H9 (cell line): ENCODE measurements at regions not wholly inside any gene's neighbourhood (a gene's known extent, or its start where the extent isn't known, plus 50 kb on each side); places are given as distances from the start of the nearest gene placed in this dataset.

Experiments
- DNase-seq: peaks from one replicate; pipeline ENCODE4 v3.0.0-alpha.2; 2017
- H2AFZ ChIP-seq: one replicate; pipeline ENCODE4 v1.6.1; 2013; ENCODE audit warnings: mild to moderate bottlenecking, low read length, control low read depth, moderate library complexity
- H2AK5ac ChIP-seq: 2 replicates; pipeline ENCODE4 v1.6.1; 2013; ENCODE audit warnings: low read length, control low read depth, mixed read lengths; ENCODE audit not compliant: insufficient read length
- H2BK120ac ChIP-seq: one replicate; pipeline ENCODE4 v1.6.1; 2013; ENCODE audit warnings: low read depth, mild to moderate bottlenecking, low read length, control low read depth, inconsistent platforms; ENCODE audit not compliant: poor library complexity, severe bottlenecking
- H2BK12ac ChIP-seq: 2 replicates; pipeline ENCODE4 v1.6.1; 2013; ENCODE audit warnings: low read length, control low read depth, mixed read lengths, low read depth; ENCODE audit not compliant: insufficient read length
- H2BK15ac ChIP-seq: 2 replicates; pipeline ENCODE4 v1.6.1; 2013; ENCODE audit warnings: low read depth, low read length, control low read depth
- H2BK20ac ChIP-seq: one replicate; pipeline ENCODE4 v1.6.1; 2013; ENCODE audit warnings: low read depth, mild to moderate bottlenecking, low read length, control low read depth, inconsistent platforms; ENCODE audit not compliant: poor library complexity, severe bottlenecking
- H2BK5ac ChIP-seq: 2 replicates; pipeline ENCODE4 v1.6.1; 2013; ENCODE audit warnings: low read length, control low read depth, mixed read lengths; ENCODE audit not compliant: insufficient read length
- H3K14ac ChIP-seq: 2 replicates; pipeline ENCODE4 v1.6.1; 2013; ENCODE audit warnings: low read length, control low read depth; ENCODE audit not compliant: insufficient read depth
- H3K18ac ChIP-seq: 2 replicates; pipeline ENCODE4 v1.6.1; 2013; ENCODE audit warnings: low read depth, mild to moderate bottlenecking, mixed read lengths, low read length, control low read depth; ENCODE audit not compliant: insufficient read length
- H3K23ac ChIP-seq: 2 replicates; pipeline ENCODE4 v1.6.1; 2013; ENCODE audit warnings: low read length, control low read depth, mixed read lengths, low read depth; ENCODE audit not compliant: insufficient read length
- H3K23me2 ChIP-seq: 2 replicates; pipeline ENCODE4 v1.6.1; 2013; ENCODE audit warnings: low read depth, mild to moderate bottlenecking, mixed read lengths, low read length, control low read depth; ENCODE audit not compliant: insufficient read length, poor library complexity, severe bottlenecking
- H3K27ac ChIP-seq: 2 replicates; pipeline ENCODE4 v1.5.1; 2013; ENCODE audit warnings: low read length, control low read depth, mixed read lengths, low read depth; ENCODE audit not compliant: insufficient read length
- H3K27me3 ChIP-seq: 2 replicates; pipeline ENCODE4 v1.6.1; 2013; ENCODE audit warnings: low read length, control low read depth, inconsistent platforms; ENCODE audit not compliant: insufficient read depth
- H3K4ac ChIP-seq: 2 replicates; pipeline ENCODE4 v1.6.1; 2013; ENCODE audit warnings: low read depth, mild to moderate bottlenecking, control low read depth, inconsistent platforms, low read length, moderate library complexity
- H3K4me1 ChIP-seq: 2 replicates; pipeline ENCODE4 v1.6.1; 2013; ENCODE audit warnings: low read length, control low read depth, inconsistent platforms; ENCODE audit not compliant: insufficient read depth
- H3K4me2 ChIP-seq: 2 replicates; pipeline ENCODE4 v1.6.1; 2013; ENCODE audit warnings: low read length, control low read depth, mixed read lengths; ENCODE audit not compliant: insufficient read length, insufficient read depth
- H3K56ac ChIP-seq: 2 replicates; pipeline ENCODE4 v1.6.1; 2013; ENCODE audit warnings: low read depth, mild to moderate bottlenecking, mixed read lengths, low read length, control low read depth; ENCODE audit not compliant: insufficient read length
- H3K79me1 ChIP-seq: 2 replicates; pipeline ENCODE4 v1.6.1; 2013; ENCODE audit warnings: low read depth, mild to moderate bottlenecking, moderate library complexity, low read length, control low read depth, inconsistent platforms; ENCODE audit not compliant: insufficient read depth, poor library complexity, severe bottlenecking
- H3K79me2 ChIP-seq: 2 replicates; pipeline ENCODE4 v1.6.1; 2013; ENCODE audit warnings: low read length, control low read depth, inconsistent platforms; ENCODE audit not compliant: insufficient read depth
- H3K9ac ChIP-seq: 2 replicates; pipeline ENCODE4 v1.6.1; 2013; ENCODE audit warnings: low read length, control low read depth, mixed read lengths; ENCODE audit not compliant: insufficient read length; ENCODE audit errors: extremely low read depth
- H3K9me3 ChIP-seq: one replicate; pipeline ENCODE4 v1.6.1; 2013; ENCODE audit warnings: low read depth, low read length, inconsistent platforms; ENCODE audit not compliant: control insufficient read depth
- H3T11ph ChIP-seq: one replicate; pipeline ENCODE4 v1.6.1; 2013; ENCODE audit warnings: mild to moderate bottlenecking, low read length, control low read depth, inconsistent platforms
- H4K20me1 ChIP-seq: one replicate; pipeline ENCODE4 v1.6.1; 2013; ENCODE audit not compliant: control insufficient read depth, insufficient read length, insufficient read depth
- H4K5ac ChIP-seq: 2 replicates; pipeline ENCODE4 v1.6.1; 2013; ENCODE audit warnings: low read depth, mild to moderate bottlenecking, mixed read lengths, low read length, control low read depth; ENCODE audit not compliant: insufficient read length
- H4K8ac ChIP-seq: replicated peaks from 2 replicates; pipeline ENCODE4 v1.6.1; 2013; ENCODE audit warnings: low read length, control low read depth, mixed read lengths, low read depth; ENCODE audit not compliant: insufficient read length
- H4K91ac ChIP-seq: 2 replicates; pipeline ENCODE4 v1.6.1; 2013; ENCODE audit warnings: low read depth, mild to moderate bottlenecking, moderate library complexity, mixed read lengths, low read length, control low read depth; ENCODE audit not compliant: insufficient read length
- H3K27ac Mint-ChIP-seq, 3 experiments: 2 replicates in 2 of 3; 3 replicates in 1 of 3; pipeline ENCODE4 v1.8.0; 2020 to 2021; ENCODE audit warnings: mixed read lengths in 3 of 3, mild to moderate bottlenecking in 1 of 3, moderate library complexity in 1 of 3
- H3K27me3 Mint-ChIP-seq: 2 replicates; pipeline ENCODE4 v1.8.0; 2021; ENCODE audit warnings: low read depth, mild to moderate bottlenecking, moderate library complexity, mixed read lengths
- H3K36me3 Mint-ChIP-seq, 3 experiments: 2 replicates in 2 of 3; 3 replicates in 1 of 3; pipeline ENCODE4 v1.8.0; 2020 to 2021; ENCODE audit warnings: low read depth in 3 of 3, mixed read lengths in 3 of 3; ENCODE audit not compliant: insufficient read depth in 1 of 3
- H3K4me1 Mint-ChIP-seq, 2 experiments: 2 replicates each; pipeline ENCODE4 v1.8.0; 2020; ENCODE audit warnings: mixed read lengths in 2 of 2
- H3K4me3 Mint-ChIP-seq, 2 experiments: 2 replicates in 1 of 2; 3 replicates in 1 of 2; pipeline ENCODE4 v1.8.0; 2020 to 2021; ENCODE audit warnings: mild to moderate bottlenecking in 2 of 2, mixed read lengths in 2 of 2, moderate library complexity in 1 of 2
- H3K9me3 Mint-ChIP-seq, 2 experiments: 2 replicates in 1 of 2; 3 replicates in 1 of 2; pipeline ENCODE4 v1.8.0; 2020; ENCODE audit warnings: mild to moderate bottlenecking in 2 of 2, mixed read lengths in 2 of 2, moderate library complexity in 1 of 2
- WGBS: extraction: QIAGEN DNeasy Blood & Tissue Kit; methylation state at CpG from one replicate; pipeline ENCODE4 v1.1.7; 2013; ENCODE audit warnings: missing lambda C conversion rate, low lambda C conversion rate, mixed read lengths; ENCODE audit not compliant: insufficient read length; ENCODE audit errors: extremely low coverage; 5-methylcytosine and 5-hydroxymethylcytosine counted together
- TF ChIP-seq, protein P1 (sequence below): fragments of 200-600 bp; sonication (generic); conservative IDR thresholded peaks from 3 replicates; pipeline ENCODE4 v1.8.0; 2021; ENCODE audit warnings: antibody characterized with exemption, mild to moderate bottlenecking

DNA sequence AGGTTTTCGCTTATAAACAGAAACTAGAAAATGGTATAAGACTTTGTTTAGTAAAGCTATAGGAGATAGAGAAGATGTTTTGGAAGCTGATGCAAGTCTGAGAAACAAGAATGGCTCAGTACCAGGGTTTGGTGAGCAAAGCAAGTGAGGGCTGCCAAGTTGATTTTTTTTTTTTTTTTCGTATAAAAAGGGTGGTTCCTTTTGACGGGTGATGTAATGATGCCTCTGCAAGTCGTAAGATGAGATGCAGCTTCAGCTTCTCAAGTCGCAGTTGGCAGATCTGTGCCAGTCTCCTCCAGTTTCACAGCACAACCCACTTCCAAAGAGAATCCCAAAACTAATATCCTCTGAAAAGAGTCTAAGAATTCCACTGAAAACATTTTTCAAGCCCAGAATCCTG, 252.8 kb upstream of the CDH4 start:
- Mint-ChIP-seq H3K4me1 (peaks cover 6% of the 10 kb centered on the region in 2 experiments; a peak in 3 of 4 replicates), H3K9me3 (no peaks in the 10 kb centered on the region), H3K36me3 (no peaks in the 10 kb centered on the region), H3K4me3 (no peak overlapping the region), H3K27me3 (peaks cover 92% of the 10 kb centered on the region), H3K27ac (no peak overlapping the region)
- H3K79me2 ChIP-seq, result no peaks in the 10 kb centered on the region
- no peak overlapping the region for H2AFZ ChIP-seq
- TF ChIP-seq, protein P1, sequence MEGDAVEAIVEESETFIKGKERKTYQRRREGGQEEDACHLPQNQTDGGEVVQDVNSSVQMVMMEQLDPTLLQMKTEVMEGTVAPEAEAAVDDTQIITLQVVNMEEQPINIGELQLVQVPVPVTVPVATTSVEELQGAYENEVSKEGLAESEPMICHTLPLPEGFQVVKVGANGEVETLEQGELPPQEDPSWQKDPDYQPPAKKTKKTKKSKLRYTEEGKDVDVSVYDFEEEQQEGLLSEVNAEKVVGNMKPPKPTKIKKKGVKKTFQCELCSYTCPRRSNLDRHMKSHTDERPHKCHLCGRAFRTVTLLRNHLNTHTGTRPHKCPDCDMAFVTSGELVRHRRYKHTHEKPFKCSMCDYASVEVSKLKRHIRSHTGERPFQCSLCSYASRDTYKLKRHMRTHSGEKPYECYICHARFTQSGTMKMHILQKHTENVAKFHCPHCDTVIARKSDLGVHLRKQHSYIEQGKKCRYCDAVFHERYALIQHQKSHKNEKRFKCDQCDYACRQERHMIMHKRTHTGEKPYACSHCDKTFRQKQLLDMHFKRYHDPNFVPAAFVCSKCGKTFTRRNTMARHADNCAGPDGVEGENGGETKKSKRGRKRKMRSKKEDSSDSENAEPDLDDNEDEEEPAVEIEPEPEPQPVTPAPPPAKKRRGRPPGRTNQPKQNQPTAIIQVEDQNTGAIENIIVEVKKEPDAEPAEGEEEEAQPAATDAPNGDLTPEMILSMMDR, result no peak
- H3T11ph ChIP-seq, result no peak overlapping the region
- H3K79me1 ChIP-seq, result no peaks in the 10 kb centered on the region
- no peak overlapping the region for H2AK5ac ChIP-seq
- H3K4me2 ChIP-seq, result no peak overlapping the region
- no peaks in the 10 kb centered on the region for H3K4me1 ChIP-seq
- no peak overlapping the region for H2BK15ac ChIP-seq
- H3K27ac ChIP-seq, result no peak overlapping the region
- H2BK5ac ChIP-seq, result no peak overlapping the region
- no peak overlapping the region for H2BK12ac ChIP-seq
- DNase-seq, result no peak
- H3K27me3 ChIP-seq, result peaks cover 6% of the 10 kb centered on the region; the same call in 1 of the 2 replicates
- no peak overlapping the region for H2BK20ac ChIP-seq
- H4K91ac ChIP-seq, result no peak overlapping the region
- no peak overlapping the region for H3K4ac ChIP-seq
- no peak overlapping the region for H4K5ac ChIP-seq
- no peaks in the 10 kb centered on the region for H3K9me3 ChIP-seq
- H3K9ac ChIP-seq, result no peak overlapping the region
- no peaks in the 10 kb centered on the region for H3K23me2 ChIP-seq
- H3K56ac ChIP-seq, result no peak overlapping the region
- whole genome bisulfite sequencing, result no CpG with 5 or more reads among the region's 5 CpGs
- H3K23ac ChIP-seq, result no peak overlapping the region
- no peak overlapping the region for H3K18ac ChIP-seq
- H4K8ac ChIP-seq, result no peak overlapping the region
- no peak overlapping the region for H2BK120ac ChIP-seq
- H4K20me1 ChIP-seq, result no peaks in the 10 kb centered on the region
- H3K14ac ChIP-seq, result no peak overlapping the region
